HepG2 (cell line): ENCODE measurements at regions not wholly inside any gene's neighbourhood (a gene's known extent, or its start where the extent isn't known, plus 50 kb on each side); places are given as distances from the start of the nearest gene placed in this dataset.
"Not testable (repeated sequence)": the region's sequence is repeated elsewhere in the genome, so short reads cannot be mapped to it uniquely, and the experiment has no call there.

Experiments used
- ATAC-seq: fragments of 200-7000 bp; cut with Tn5 transposase; 3 replicates; pipeline ENCODE4 v1.9.1; 2020; ENCODE audit warnings: mild to moderate bottlenecking, moderate library complexity
- BruUV-seq: library from RNA; stranded (reverse); fragments of 400-500 nt; replicated peaks from 2 replicates; lab custom pipeline; 2021; lab: Mats Ljungman, UMichigan
- CTCF ChIA-PET: fragments of 300-600 bp; formaldehyde crosslinking; extraction: SDS; loops from one replicate; lab custom pipeline; 2021; ENCODE audit warnings: low total read pairs, inconsistent platforms, low intra/inter-chr PET ratio; lab: Yijun Ruan, JAX
- POLR2A ChIA-PET: fragments of 350-600 bp; sonication (Branson Sonifier 250); formaldehyde crosslinking; loops from one replicate; lab custom pipeline; 2020; ENCODE audit warnings: antibody characterized with exemption, inconsistent platforms; lab: Yijun Ruan, JAX
- DNase-seq: peaks from one replicate; pipeline ENCODE4 v3.0.0-alpha.2; 2015; ENCODE audit warnings: low spot score
- FAIRE-seq: peaks from 3 replicates; lab custom pipeline; 2011; peaks lifted over from hg19 to GRCh38; lab: Jason Lieb, UNC
- H2AFZ ChIP-seq: one replicate; pipeline ENCODE4 v1.6.1; 2011; ENCODE audit warnings: low read length, inconsistent platforms
- H3K27ac ChIP-seq: fragments of 300-600 bp; 3 replicates; pipeline ENCODE4 v1.8.0; 2011; ENCODE audit warnings: mixed run types, mild to moderate bottlenecking, mixed read lengths, low read length, inconsistent platforms; ENCODE audit not compliant: insufficient read depth; ENCODE audit errors: extremely low read length
- H3K27me3 ChIP-seq, 2 experiments: fragments of 200-600 bp in 1 of 2; 2 replicates in 1 of 2; 3 replicates in 1 of 2; pipeline versions ENCODE4 v1.6.0 to v1.8.0; 2011; ENCODE audit warnings: low read length in 2 of 2, mild to moderate bottlenecking in 2 of 2, moderate library complexity in 2 of 2, inconsistent platforms in 1 of 2; ENCODE audit not compliant: insufficient read depth in 2 of 2, control insufficient read depth in 1 of 2
- H3K36me3 ChIP-seq, 2 experiments: fragments of 200-600 bp in 1 of 2; replicated peaks in 1 of 2; 2 replicates in 1 of 2; 3 replicates in 1 of 2; pipeline versions ENCODE4 v1.5.1 to v1.8.0; 2011; ENCODE audit warnings: low read length in 2 of 2, inconsistent platforms in 1 of 2; ENCODE audit not compliant: insufficient read depth in 2 of 2, control insufficient read depth in 1 of 2
- H3K4me1 ChIP-seq: 2 replicates; pipeline ENCODE4 v1.5.1; 2012; ENCODE audit warnings: low read length, inconsistent platforms; ENCODE audit not compliant: insufficient read depth
- H3K4me2 ChIP-seq: 2 replicates; pipeline ENCODE4 v1.6.0; 2011; ENCODE audit warnings: low read depth, low read length, inconsistent platforms
- H3K4me3 ChIP-seq, 3 experiments: fragments of 200-600 bp in 1 of 3; sonication (generic), shearing (Covaris generic) in 1 of 3; replicated peaks in 1 of 3; 2 replicates each; pipeline ENCODE4 v1.5.1; 2011 to 2016; ENCODE audit warnings: low read length in 3 of 3, inconsistent platforms in 2 of 3, low read depth in 2 of 3, mild to moderate bottlenecking in 2 of 3, control low read depth in 1 of 3, mixed read lengths in 1 of 3; ENCODE audit not compliant: insufficient read depth in 1 of 3
- H3K79me2 ChIP-seq: one replicate; pipeline ENCODE4 v1.6.1; 2011; ENCODE audit warnings: low read length, inconsistent platforms; ENCODE audit not compliant: insufficient read depth
- H3K9ac ChIP-seq: 2 replicates; pipeline ENCODE4 v1.6.0; 2011; ENCODE audit warnings: mild to moderate bottlenecking, low read depth, low read length, inconsistent platforms; ENCODE audit not compliant: insufficient read depth
- H3K9me3 ChIP-seq: 2 replicates; pipeline ENCODE4 v1.5.1; 2012; ENCODE audit warnings: mild to moderate bottlenecking, low read length
- H4K20me1 ChIP-seq: 2 replicates; pipeline ENCODE4 v1.6.0; 2011; ENCODE audit warnings: inconsistent platforms, mild to moderate bottlenecking, low read length, moderate library complexity; ENCODE audit not compliant: insufficient read depth
- BCLAF1 ChIP-seq: fragments of 450-650 bp; IDR thresholded peaks from 2 replicates; pipeline ENCODE4 v1.6.1; 2017; ENCODE audit warnings: mild to moderate bottlenecking
- FOXA1 ChIP-seq, 2 experiments: fragments of 450-650 bp in 1 of 2; sonication (generic) in 1 of 2; formaldehyde crosslinking in 1 of 2; IDR thresholded peaks; 2 replicates each; pipeline versions ENCODE4 v1.4.0 to v1.6.1; 2016 to 2020; ENCODE audit warnings: missing genetic modification reagents in 1 of 2
- MLLT10 ChIP-seq: sonication (generic); formaldehyde crosslinking; IDR thresholded peaks from 2 replicates; pipeline ENCODE4 v1.4.0; 2020; ENCODE audit warnings: missing genetic modification reagents
- SMAD9 ChIP-seq: sonication (generic); formaldehyde crosslinking; IDR thresholded peaks from 2 replicates; pipeline ENCODE4 v1.5.1; 2020; ENCODE audit warnings: mild to moderate bottlenecking, missing genetic modification reagents
- ZNF383 ChIP-seq: sonication (generic); formaldehyde crosslinking; IDR thresholded peaks from 2 replicates; pipeline ENCODE4 v1.4.0; 2020; ENCODE audit warnings: missing genetic modification reagents, mild to moderate bottlenecking, borderline replicate concordance
- ZNF672 ChIP-seq: sonication (generic); formaldehyde crosslinking; IDR thresholded peaks from 2 replicates; pipeline ENCODE4 v1.8.1; 2022; ENCODE audit warnings: missing genetic modification reagents
- WGBS: methylation state at CpG from one replicate; pipeline ENCODE4 v1.1.6; 2017; ENCODE audit warnings: low lambda C conversion rate; 5-methylcytosine and 5-hydroxymethylcytosine counted together
- in situ Hi-C: cut with HindIII; loops from 2 replicates; pipeline ENCODE4 v1.10.0; 2017; ENCODE audit warnings: low pct_unique_long_range_greater_than_20kb; ENCODE audit not compliant: extremely low pct_ligation_motif_present
- intact Hi-C: fragments of 100-400 bp; cut with micrococcal nuclease; formaldehyde crosslinking; loops from one replicate; pipeline ENCODE4 v1.10.0; 2022; ENCODE audit not compliant: unreplicated experiment

GRCh38 chr5:87576306-87576705 lies 163.6 kb upstream of the CCNH start:
- H3K27me3 ChIP-seq, ATAC-seq, H3K4me1 ChIP-seq, H3K4me3 ChIP-seq, FAIRE-seq, in situ Hi-C loops, intact Hi-C loops, DNase-seq, H3K79me2 ChIP-seq, H3K4me2 ChIP-seq, H3K9ac ChIP-seq, H3K9me3 ChIP-seq, POLR2A ChIA-PET, H4K20me1 ChIP-seq, BruUV-seq, H2AFZ ChIP-seq, H3K27ac ChIP-seq, H3K36me3 ChIP-seq, CTCF ChIA-PET: not testable (repeated sequence)
- WGBS, result 8% methylated on average over 4 of the region's 4 CpGs

- Histone ChIP-seq H3K27me3 (no peaks in the 10 kb centered on the region; a peak in 1 of 5 replicates), H3K36me3 (no peaks in the 10 kb centered on the region), H3K27ac (no peak overlapping the region), H3K79me2 (no peaks in the 10 kb centered on the region), H3K4me3 (no peak overlapping the region), H3K9me3 (no peaks in the 10 kb centered on the region), H2AFZ (no peak overlapping the region), H3K9ac (no peak overlapping the region), H3K4me1 (no peaks in the 10 kb centered on the region), H4K20me1 (no peaks in the 10 kb centered on the region), H3K4me2 (no peak overlapping the region)
- FAIRE-seq, result no peak
- TF ChIP-seq BCLAF1 (no peak), MLLT10 (CRISPR knock-in tag) (no peak), ZNF672 (CRISPR knock-in tag) (no peak), SMAD9 (no peak), FOXA1 (IDR thresholded peaks at IDR 0.05) (no peak), FOXA1 (CRISPR knock-in tag; IDR thresholded peaks at IDR 0.05) (no peak), ZNF383 (no peak)
- intact Hi-C loops, result no loop called here
- CTCF ChIA-PET, result no interaction called here
- POLR2A ChIA-PET, result no interaction called here
- ATAC-seq, result no peak
- no peak for DNase-seq
- in situ Hi-C loops, result no loop called here
- WGBS, result 0% methylated on average over 1 of the region's 1 CpG
- no TSS peak for BruUV-seq
Observed at GRCh38 chr5:87574106-87574505, 161.4 kb upstream of the CCNH start.
